B cell (primary cell): ENCODE measurements at regions not wholly inside any gene's neighbourhood (a gene's known extent, or its start where the extent isn't known, plus 50 kb on each side); places are given as distances from the start of the nearest gene placed in this dataset.

Experiments used
- EZH2 ChIP-seq: IDR thresholded peaks from 2 replicates; pipeline ENCODE4 v1.6.1; 2012; ENCODE audit warnings: borderline replicate concordance, low read depth, mild to moderate bottlenecking, moderate library complexity, low read length; ENCODE audit not compliant: insufficient read depth, poor library complexity, severe bottlenecking
- TF ChIP-seq, protein P1 (sequence below): fragments of 200-600 bp; IDR thresholded peaks from one replicate; pipeline ENCODE4 v1.8.0; 2022; ENCODE audit warnings: antibody characterized with exemption, mild to moderate bottlenecking

DNA sequence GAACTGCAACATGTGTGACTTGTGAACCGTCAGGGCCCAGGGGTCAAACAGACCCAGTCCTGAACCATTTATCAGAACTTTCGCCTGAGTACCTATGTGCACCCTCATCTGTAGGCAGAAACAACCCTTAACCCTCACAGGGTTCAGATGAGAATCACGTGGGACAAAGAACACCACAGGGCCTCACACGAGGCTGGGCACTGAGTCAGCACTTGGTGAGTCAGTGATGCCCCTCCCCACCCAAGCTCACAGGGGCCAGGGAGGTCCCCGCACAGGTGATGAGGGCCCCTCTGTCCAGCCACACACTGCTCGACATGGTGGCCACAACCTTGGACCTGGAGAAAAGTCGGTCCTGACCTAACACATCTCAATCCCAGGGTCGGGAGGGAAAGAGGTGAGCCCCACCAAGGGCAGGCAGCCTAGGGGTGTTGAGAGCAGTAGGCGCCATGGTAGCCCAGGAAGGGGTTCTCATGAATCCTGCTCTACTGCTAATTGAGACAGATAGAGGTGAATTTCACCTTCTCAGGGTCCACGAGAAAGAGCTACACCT, 176.4 kb downstream of the SHANK2 start:
- TF ChIP-seq, protein P1, sequence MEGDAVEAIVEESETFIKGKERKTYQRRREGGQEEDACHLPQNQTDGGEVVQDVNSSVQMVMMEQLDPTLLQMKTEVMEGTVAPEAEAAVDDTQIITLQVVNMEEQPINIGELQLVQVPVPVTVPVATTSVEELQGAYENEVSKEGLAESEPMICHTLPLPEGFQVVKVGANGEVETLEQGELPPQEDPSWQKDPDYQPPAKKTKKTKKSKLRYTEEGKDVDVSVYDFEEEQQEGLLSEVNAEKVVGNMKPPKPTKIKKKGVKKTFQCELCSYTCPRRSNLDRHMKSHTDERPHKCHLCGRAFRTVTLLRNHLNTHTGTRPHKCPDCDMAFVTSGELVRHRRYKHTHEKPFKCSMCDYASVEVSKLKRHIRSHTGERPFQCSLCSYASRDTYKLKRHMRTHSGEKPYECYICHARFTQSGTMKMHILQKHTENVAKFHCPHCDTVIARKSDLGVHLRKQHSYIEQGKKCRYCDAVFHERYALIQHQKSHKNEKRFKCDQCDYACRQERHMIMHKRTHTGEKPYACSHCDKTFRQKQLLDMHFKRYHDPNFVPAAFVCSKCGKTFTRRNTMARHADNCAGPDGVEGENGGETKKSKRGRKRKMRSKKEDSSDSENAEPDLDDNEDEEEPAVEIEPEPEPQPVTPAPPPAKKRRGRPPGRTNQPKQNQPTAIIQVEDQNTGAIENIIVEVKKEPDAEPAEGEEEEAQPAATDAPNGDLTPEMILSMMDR, result no peak
- TF ChIP-seq EZH2, result no peak
